ENCODE measurements at regions not wholly inside any gene's neighbourhood (a gene's known extent, or its start where the extent isn't known, plus 50 kb on each side); places are given as distances from the start of the nearest gene placed in this dataset.

DNA sequence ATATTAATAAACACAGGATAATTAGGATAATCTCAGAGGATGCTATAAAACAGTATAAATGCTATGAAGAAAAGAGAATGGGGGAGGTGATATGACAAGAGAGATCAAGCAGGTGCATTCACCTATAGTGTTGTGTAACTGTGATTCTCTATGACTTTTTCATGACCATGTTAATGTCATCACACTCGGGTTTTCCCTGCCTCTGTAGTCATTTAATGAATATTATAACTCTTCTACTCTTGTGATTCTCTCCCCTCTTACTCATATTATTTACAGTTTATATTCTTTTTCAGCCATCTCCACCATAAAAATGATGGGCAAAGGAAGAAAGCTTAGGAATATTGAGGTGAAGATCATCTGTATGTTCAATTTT is 106.9 kb upstream of the SGK1 start:
- TF ChIP-seq CTCF (IDR thresholded peaks at IDR 0.05) (no peak), POLR2A (IDR thresholded peaks at IDR 0.05) (no peak), POLR2AphosphoS5 (IDR thresholded peaks at IDR 0.05) (no peak)

All from transverse colon (tissue), 4 donors.